ENCODE measurements at regions not wholly inside any gene's neighbourhood (a gene's known extent, or its start where the extent isn't known, plus 50 kb on each side); places are given as distances from the start of the nearest gene placed in this dataset.
"Not testable (repeated sequence)": the region's sequence is repeated elsewhere in the genome, so short reads cannot be mapped to it uniquely, and the experiment has no call there.

DNA sequence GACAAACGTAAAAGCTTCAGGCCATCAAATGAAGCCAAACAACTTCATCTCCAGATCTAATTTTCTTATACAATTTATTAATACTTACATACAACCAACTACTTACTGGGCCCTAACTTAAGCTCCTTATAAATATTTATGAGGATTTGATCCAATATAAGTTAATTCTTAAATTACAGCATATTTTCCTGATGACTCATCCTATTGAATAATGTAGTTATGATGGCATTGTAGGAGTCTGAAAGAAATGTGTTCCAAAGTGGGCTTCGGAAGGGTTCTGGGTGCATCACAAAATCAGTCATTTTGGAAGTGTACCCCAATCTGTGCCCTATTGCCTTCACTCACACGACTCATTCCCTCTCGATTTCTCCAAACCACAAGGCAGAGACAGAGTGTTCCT, 455.1 kb upstream of the CTSO start:
- DNase-seq (ENCODE audit: low spot score): no peak

DNA sequence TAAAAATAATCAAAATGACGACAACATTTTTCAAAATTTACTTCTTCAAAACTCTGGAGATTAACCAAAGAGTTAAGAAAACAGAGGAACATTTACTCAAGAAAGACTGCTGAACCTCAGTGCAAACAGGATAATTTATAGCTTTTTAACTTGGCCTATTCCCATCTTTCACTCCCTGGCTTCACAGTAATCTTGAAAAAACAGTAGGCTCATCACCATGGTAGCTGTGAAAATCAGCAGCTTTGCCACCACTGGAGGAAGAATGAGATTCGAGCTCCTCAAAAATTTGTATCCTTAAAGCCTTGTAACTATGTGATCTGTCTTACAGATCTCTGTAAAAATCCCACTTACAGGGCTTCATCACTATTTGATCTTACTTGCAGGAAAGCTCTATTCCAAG, 447.7 kb upstream of the CTSO start:
- no peak for DNase-seq (ENCODE audit: low spot score)

DNA sequence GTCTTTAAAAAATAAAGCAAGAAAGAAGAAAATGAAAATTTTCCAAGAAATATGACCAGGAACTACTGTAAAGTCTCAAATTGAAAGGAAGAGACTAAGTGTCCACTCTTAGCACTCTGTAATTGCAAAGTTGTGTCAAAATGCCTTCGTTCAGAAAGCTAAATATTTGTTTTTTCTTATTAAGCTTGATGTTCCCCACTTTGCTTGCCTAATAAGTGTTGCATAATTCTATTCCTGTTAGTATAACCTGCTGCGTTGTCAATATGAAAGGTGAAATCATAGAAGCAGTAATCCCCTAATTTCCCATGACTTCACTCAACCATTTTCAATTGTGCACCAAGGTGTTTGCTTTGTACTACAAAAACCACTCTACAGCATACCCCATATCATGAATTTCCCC, 442.9 kb upstream of the CTSO start:
- DNase-seq (ENCODE audit: low spot score): no peak

DNA sequence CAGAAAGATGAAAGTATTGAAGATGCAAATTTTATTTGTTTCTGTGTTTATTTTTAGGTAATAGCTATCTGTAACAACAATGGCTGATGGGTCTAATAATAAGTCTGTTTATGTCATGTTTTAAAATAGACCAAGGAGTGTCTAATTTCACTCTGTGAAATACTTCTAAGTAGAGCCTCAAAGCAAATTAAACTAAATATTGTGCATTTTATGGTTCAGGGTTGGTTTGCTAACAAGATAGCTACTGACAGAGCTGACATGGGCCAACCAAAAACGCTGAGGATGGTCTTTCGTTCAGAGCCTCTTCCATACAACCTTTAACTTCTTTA, 437.6 kb upstream of the CTSO start:
- DNase-seq (ENCODE audit: low spot score): no peak

DNA sequence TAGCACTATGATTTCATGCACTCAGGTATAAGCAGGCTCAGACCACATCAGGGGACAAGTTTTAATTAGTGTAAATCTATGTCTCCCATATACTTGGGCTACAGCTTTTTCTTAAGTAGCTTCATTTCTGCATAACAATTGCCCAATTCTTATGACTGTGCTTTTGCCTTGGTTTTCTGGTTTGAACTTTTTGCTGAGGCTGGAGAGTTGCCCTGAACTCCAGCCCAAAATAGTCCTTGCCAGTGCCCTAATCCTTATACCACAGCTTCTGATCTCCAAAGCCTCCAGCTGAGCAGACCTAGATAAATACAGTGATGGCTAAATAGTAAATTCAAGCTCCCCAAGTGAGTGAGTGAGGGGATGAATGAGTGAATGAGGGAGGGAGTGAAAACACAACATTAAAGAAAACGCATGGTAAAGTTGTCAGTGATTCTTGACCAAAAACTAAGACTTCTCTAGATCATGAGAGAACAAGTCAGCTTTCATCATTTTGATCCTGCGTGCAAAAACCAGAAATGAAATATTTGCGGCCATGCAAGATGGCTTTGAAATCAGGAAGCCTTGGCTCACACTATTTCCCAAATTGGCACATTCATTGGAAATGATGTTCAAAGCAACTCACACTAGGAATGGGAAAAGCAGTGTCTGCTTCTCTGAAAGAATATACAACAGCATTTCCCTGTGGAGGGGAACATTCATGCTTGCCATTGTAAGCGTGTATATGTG, 437.1 kb upstream of the CTSO start:
- no peak for DNase-seq (ENCODE audit: low spot score)

DNA sequence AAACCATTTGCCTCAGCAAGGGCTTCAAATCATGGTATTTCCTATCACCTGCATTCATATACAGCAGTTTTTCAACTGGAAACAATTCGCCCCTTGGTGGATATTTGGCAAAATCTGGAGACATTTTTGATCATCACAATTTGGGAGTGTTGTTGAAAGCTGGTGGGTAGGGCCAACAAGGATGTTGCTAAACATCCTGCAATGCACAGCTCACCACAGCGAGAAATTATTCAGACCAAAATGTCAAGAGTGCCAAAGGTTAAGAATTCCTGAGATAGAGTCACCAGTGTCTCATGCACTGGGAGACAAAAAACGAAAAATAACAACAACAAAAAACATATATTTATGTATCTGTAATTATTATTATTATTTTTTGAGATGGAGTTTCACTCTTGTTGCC, 435.2 kb upstream of the CTSO start:
- DNase-seq (ENCODE audit: low spot score): no peak

DNA sequence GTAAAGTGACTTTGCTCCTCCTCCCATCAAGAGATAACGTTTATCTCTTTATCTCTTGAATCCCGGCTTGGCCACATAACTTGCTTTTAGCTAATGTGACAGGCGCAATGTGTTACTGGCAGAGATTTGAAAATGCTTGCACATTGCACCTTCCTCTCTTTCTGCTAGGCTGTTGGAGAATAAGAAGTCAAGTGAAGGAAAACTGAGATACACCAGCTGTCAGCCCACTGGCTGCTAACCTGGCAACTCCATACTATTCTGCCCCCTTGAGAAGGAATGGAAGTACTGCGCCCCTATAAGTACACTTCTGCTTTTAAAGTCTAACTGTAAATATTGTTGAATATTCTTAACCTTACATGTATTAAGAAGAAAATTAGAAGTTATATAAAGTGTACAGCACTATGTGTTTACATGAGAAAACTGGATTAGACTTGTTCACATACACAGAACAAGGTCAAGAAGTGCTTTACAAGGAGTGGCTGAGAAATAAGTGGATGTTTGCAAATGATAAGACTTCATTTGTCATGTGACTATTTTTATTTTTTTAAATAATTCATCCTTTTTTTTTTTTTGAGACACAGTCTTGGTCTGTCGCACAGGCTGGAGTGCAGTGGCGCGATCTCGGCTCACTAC, 424.5 kb upstream of the CTSO start:
- DNase-seq (ENCODE audit: low spot score): peak; percentile 32

DNA sequence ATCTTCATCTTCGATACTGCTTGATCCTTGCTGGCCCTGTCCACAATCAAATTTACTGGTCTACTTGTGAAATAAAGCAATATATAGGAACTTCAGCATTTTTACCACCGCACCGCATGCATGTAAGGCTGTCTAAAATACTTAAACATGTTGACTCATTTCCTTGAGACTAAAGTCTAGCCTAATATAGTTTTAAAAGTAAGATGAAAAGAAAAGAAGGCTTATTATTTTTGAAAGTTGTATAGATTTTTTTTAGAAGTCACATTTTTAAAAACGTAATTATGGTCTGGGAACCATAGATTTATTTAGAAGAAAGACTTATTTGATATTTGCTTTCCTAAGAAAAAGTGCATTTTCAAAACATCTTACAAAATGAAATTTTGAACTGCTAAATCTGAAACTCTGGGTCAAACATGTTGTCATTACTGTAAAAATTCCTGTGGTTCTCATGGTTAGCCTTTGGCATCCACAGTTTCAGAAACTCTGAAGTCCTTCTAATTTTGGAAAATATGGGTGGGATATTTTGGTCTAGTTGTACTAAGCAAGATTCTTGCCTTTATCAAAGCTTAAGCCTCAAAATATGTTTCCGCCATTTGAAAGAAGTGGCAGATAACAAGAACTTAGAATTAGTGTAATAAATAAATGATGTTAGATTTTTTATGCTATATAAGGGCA, 423.5 kb upstream of the CTSO start:
- DNase-seq (ENCODE audit: low spot score): no peak

DNA sequence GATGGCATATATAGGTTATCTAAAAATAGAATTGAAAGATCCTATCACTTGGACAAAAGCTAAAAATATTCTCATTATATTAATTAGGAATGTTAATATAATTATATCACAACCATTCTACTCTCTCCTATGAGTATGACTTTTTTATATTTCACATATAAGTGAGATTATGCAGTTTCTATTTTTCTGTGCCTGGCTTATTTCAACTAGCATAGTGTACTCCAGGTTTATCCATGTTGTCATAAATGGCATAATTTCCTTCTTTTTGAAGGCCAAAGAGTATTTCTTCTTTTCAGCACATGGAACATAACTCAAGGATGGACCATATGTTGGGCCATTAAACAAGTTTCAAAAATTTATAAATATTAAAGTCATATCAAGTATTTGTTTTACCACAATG, 421.2 kb upstream of the CTSO start:
- no peak for DNase-seq (ENCODE audit: low spot score)

DNA sequence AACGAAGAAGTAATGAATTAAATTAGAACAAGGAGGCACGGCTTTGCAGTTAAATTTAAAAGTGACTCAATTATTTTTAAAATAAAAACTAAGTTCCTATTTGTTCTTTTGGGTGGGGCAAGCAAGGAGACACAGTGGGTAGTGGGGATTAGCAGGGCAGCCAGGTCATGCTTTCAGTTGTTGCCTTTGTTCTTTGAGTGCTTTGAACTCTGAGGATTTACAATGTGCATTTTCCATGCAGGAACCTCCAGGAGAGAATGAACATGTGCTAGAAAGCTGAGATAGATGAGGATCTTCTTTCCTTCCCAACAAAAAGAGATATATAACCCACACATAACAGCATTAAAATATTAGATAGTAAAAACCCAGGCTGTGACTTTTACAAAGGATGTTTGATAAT, 420.4 kb upstream of the CTSO start:
- DNase-seq (ENCODE audit: low spot score): no peak

DNA sequence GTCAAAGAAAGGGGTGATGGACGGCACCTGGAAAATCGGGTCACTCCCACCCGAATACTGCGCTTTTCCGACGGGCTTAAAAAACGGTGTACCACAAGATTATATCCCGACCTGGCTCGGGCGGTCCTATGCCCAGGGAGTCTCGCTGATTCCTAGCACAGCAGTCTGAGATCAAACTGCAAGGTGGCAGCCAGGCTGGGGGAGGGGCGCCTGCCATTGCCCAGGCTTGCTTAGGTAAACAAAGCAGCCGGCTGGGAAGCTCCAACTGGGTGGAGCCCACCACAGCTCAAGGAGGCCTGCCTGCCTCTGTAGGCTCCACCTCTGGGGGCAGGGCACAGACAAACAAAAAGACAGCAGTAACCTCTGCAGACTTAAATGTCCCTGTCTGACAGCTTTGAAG, 413.8 kb upstream of the CTSO start:
- DNase-seq (ENCODE audit: low spot score): not testable (repeated sequence)

DNA sequence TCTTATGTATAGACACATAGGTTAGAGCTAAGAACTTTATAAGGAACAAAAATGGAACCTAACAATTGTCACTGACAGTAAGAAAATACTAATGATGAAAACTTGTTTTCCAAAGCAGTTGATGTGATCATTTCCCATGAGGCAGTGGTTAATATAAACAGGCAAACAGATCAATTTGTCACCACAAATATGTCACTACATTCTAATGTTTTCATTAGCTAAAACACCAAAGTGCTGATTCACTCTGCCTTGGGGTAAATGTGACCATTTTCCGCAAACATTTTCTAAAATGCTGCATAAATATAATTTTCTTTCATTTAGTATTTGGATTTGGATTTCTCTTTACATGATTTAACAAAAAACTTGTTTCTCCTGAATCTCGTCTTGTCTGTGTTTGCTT, 408.9 kb upstream of the CTSO start:
- DNase-seq (ENCODE audit: low spot score): no peak

DNA sequence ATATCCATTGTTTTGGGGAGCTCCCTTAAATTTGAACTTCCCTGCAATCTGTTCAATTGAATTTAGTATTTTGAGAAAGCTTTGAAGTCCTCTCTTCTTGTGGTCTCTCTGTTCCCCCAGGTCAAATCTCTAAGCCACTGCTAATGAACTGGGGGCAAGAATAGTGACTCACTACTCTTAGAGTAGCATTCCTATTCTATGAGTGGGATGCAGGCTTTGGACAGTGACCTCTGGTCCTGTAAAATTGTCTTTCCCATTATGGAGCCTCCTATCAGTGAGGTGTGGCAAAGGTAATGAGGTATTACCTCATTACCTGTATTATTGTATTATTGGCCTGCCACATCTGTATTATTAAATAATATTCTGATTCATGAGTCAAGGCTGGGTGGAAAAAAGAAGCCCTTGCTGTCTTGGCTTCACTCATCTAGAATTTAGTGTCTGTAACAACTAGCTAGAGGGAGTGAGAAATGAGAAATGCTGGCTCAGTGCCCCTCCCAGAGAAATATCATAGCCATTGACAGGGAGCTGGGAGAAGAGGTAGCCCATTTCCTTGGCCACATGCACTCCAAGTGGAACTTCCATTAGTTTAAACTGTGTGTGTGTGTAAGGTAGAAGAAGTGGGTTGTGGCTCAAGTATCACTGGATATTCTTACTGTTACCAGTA, 393.9 kb upstream of the CTSO start:
- no peak for DNase-seq (ENCODE audit: low spot score)

DNA sequence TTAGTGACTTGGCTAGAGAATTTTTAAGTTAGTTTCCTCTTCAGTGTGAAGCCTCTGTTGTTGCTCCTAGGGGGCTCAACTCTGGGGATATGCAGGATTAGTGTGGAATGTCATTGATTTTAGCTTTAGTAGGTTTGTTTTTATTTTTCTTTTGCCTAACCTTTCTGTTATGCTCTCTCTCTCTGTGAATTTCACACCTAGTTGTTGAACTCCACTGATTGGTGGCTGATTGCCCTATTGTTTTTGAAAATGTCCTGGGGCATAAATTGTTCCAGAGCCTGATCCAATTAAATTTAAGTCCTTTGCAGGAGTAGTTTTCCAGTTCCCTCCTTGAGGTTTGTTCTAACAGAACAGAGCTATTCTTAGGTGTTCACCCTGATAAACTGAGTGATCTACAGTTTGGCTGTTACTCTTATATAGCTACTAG, 393.3 kb upstream of the CTSO start:
- no peak for DNase-seq (ENCODE audit: low spot score)

DNA sequence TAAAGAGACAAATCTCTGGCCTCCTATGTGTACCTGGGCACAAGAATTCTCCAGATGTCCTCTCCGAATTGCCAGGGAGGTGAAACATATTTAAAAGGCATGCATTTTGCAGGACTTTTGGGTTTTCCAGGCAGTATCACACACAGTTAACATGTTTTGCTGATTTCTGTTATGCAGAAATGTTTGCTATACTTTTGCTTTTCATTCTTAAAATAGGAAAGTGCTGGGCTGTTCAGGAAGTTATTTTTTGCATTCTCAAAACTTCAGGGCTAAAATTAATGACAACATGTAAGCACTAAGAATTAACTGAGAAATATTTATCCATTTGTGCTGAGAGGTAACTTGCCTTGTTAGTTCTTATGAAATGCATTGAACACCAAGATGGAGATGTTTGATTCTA, 390.7 kb upstream of the CTSO start:
- DNase-seq (ENCODE audit: low spot score): no peak

DNA sequence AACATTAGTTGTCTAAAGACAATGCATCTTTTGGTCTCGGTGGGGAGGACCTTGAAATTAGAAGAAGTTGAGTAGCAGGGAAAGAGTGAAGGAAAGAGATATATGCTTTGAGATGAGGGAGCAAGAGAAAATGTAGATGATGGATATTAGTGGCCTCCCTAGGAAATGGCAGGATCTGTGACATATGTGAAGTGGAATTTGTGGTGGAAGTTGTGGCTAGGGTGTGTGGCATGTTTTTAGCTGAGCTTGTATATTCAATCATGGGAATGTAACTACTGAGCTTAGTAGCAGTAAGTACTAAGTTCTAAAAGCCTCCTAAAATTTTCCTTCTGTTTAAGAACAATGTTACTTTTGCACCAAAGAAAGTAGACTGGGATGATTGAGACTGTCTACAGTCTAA, 382.8 kb upstream of the CTSO start:
- no peak for DNase-seq (ENCODE audit: low spot score)

DNA sequence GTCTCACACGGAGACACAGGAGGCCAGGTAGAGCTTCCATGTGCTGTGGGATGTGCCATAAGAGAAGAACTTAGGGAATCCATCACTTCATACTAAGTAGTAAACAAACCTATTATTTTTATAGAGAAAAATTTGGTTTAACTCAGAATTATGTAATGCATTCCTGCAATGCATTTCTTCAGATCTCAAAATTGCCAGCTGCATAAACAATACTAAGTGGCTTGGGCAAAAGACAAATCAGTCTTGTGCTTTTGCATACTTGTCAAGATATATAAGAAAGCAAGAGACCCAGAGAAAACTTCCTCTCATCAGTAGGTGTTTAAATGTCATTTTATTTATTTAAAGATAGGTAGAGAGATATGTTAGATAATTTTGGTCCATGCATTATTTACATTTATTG, 382.1 kb upstream of the CTSO start:
- no peak for DNase-seq (ENCODE audit: low spot score)

DNA sequence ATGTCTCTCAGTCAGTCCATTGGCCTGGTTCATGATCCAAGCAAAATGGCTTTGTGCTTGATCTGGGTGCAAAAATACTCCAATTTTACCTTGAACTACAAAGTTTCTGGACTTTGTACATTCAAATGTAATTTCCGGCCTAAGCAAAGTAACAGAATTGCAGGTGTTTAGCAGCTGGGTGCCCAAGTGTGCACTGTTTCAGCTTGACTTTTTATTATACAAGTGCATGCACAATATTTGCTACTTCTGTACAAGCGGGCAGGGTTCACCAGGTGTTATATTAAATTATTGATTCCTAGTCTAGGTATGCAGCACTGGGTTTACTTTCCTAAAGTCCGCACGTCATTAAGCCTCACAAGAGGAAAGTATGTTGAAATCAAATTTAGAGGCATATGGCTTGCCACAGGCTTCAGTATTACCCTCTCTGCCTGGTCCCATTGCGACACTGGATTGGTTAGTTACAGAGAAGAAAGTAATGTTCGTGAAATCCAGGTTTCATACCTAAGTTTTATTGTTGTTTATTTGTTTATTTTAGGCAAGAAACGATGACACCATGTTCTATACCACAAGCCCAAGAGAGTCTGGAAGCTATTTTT, 376.9 kb upstream of the CTSO start:
- DNase-seq (ENCODE audit: low spot score): no peak

DNA sequence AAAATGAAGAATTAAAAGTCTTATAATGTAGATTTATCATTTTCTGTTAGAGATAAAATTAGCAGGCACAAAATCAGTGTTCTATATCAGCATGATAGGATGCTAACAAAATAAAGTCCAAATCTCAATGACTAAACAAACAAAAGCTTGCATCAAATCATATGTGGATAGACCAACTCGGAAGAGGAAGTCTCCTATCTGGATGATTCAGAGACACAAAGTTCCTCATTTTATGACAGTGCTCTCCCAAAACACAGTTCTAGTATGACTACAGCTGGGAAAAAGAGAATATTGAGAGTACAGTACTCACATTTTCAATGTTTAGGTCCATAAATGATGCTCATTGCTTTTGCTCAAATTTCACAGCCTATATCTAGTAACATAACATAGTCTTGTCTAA, 376.1 kb upstream of the CTSO start:
- DNase-seq (ENCODE audit: low spot score): peak; percentile 5

DNA sequence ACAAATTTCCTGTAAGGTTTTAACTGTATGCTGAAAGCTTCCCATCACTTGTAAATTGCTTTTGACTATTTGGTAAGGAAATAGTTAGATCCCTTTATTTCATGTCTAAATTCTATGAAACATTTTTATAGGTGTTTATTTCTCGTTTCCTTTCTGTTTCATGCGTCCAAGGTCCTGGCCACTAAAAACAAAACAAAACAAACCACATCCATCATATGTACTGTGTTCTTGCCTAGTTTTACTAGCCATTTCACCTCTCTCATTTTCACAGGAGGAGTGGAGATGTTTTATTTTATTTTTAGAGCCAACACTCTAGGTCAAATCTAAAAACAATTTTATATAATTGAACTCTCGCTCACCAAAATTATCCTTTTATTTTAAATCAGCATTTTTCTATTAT, 375.2 kb upstream of the CTSO start:
- DNase-seq (ENCODE audit: low spot score): no peak

DNA sequence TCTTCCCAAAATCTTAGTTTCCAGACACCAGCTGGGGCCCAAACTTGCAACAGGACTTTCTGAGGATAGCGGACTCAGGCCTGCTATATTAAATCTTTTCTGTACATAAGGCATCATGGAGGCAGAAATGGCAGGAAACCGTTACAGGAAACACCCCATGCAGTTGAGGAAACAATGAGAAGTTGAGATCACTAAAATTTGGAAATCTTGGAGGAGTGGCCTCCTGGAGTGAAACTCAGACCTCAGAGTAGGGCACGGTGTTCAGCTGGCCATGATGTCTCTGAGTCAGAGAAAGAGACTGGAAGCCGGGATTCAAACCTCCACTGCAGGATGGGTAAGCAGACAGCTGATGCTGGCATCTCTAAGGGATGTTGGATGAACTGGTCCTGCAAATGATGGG, 372.6 kb upstream of the CTSO start:
- DNase-seq (ENCODE audit: low spot score): no peak

DNA sequence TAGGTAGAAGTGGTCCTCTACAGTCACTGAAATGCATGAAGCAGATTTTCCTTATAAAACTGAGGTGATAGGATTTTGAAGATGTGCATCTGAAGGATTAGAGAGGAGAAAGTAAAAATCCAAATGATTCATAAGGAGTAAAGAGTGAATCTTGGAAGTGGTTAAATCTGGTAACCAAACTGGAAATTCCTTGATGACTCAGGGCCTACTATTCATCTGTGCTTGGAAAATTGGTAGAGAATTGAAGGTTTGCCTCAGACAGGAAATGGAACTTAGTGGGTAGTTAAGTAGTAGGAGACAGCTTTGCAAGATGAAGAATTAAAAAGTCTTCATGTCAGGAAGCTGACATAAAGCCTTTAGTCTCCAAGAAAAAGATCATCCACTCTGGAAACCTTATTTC, 368.9 kb upstream of the CTSO start:
- DNase-seq (ENCODE audit: low spot score): no peak

DNA sequence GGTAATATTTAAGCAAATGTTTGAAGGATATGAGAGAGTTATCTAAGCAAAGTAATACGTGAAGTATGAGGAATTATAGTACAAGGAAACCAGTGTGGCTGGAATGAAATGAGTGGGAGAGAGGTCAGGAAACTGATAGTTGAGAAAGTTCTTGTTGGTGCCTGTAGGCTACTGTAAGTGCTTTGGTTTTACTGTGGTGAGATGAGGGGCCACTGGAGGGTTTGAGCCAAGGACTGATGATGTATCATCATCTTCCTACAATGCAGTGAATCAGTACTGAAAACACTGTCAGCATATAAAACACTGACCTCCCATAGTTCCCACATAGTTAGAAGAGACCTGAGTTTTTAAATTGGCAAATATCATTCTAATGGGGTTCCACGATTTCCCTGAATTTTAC, 367.5 kb upstream of the CTSO start:
- no peak for DNase-seq (ENCODE audit: low spot score)

Measured in pons (tissue), 1 donor.